GM13977 (cell line): ENCODE measurements at regions not wholly inside any gene's neighbourhood (a gene's known extent, or its start where the extent isn't known, plus 50 kb on each side); places are given as distances from the start of the nearest gene placed in this dataset.
"Not testable (repeated sequence)": the region's sequence is repeated elsewhere in the genome, so short reads cannot be mapped to it uniquely, and the experiment has no call there.

Source experiments
- DNase-seq: peaks from one replicate; pipeline ENCODE4 v3.0.0; 2012; ENCODE audit warnings: low spot score
- in situ Hi-C: fragments of 300-500 bp; cut with MboI; formaldehyde crosslinking; loops from one replicate; pipeline ENCODE4 v1.12.0; 2022; ENCODE audit warnings: low sequenced_read_pairs, low pct_unique_long_range_greater_than_20kb, mixed read lengths, inconsistent platforms; ENCODE audit not compliant: unreplicated experiment

- DNase-seq, in situ Hi-C loops: not testable (repeated sequence)
Measured at GRCh38 chr16:29097965-29098364, 113.1 kb downstream of the LAT start.

- in situ Hi-C loops, DNase-seq: not testable (repeated sequence)
Measured at GRCh38 chr16:29094729-29095624, 110.1 kb downstream of the LAT start.

- DNase-seq, in situ Hi-C loops: not testable (repeated sequence)
Measured at GRCh38 chr16:29094325-29094724, 109.5 kb downstream of the LAT start.

- DNase-seq, in situ Hi-C loops: not testable (repeated sequence)
Measured at GRCh38 chr16:29089679-29090078, 104.8 kb downstream of the LAT start.

GRCh38 chr16:29087673-29088072 is 102.8 kb downstream of the LAT start:
- DNase-seq, in situ Hi-C loops: not testable (repeated sequence)

- in situ Hi-C loops, DNase-seq: not testable (repeated sequence)
Measured at GRCh38 chr16:29081829-29082639, 97.2 kb downstream of the LAT start.

GRCh38 chr16:29074554-29075402 is 89.9 kb downstream of the LAT start:
- in situ Hi-C loops = not testable (repeated sequence)
- peak; percentile 28 for DNase-seq

GRCh38 chr16:29062235-29062634 is 77.4 kb downstream of the LAT start:
- in situ Hi-C loops, DNase-seq: not testable (repeated sequence)

GRCh38 chr16:29061467-29061921 is 76.6 kb downstream of the LAT start:
- in situ Hi-C loops, DNase-seq: not testable (repeated sequence)

- DNase-seq, in situ Hi-C loops: not testable (repeated sequence)
Measured at GRCh38 chr16:29060022-29060810, 75.4 kb downstream of the LAT start.

GRCh38 chr16:29059575-29059974 is 74.7 kb downstream of the LAT start:
- DNase-seq, in situ Hi-C loops: not testable (repeated sequence)
